Keratinocyte (primary cell): ENCODE measurements at regions not wholly inside any gene's neighbourhood (a gene's known extent, or its start where the extent isn't known, plus 50 kb on each side); places are given as distances from the start of the nearest gene placed in this dataset.

Source experiments
- DNase-seq: peaks from one replicate; pipeline ENCODE4 v3.0.0-alpha.2; 2011; ENCODE audit warnings: low read depth, missing footprints, low spot score
- FAIRE-seq: peaks from 2 replicates; lab custom pipeline; 2011; peaks lifted over from hg19 to GRCh38; lab: Jason Lieb, UNC
- H2AFZ ChIP-seq: 2 replicates; pipeline ENCODE4 v1.6.0; 2012; ENCODE audit warnings: low read length, control low read depth, inconsistent platforms; ENCODE audit not compliant: control insufficient read depth
- H3K27ac ChIP-seq: 2 replicates; pipeline ENCODE4 v1.5.1; 2011; ENCODE audit warnings: low read length; ENCODE audit not compliant: control insufficient read depth, insufficient read depth
- H3K27me3 ChIP-seq: 3 replicates; pipeline ENCODE4 v1.6.0; 2011; ENCODE audit warnings: low read length; ENCODE audit not compliant: control insufficient read depth, insufficient read depth; ENCODE audit errors: extremely low read depth
- H3K36me3 ChIP-seq, 2 experiments: 2 replicates in 1 of 2; 3 replicates in 1 of 2; pipeline ENCODE4 v1.5.1; 2011; ENCODE audit warnings: low read length in 2 of 2, mild to moderate bottlenecking in 1 of 2; ENCODE audit not compliant: control insufficient read depth in 2 of 2, insufficient read depth in 2 of 2; ENCODE audit errors: extremely low read depth in 1 of 2
- H3K4me1 ChIP-seq: 3 replicates; pipeline ENCODE4 v1.5.1; 2011; ENCODE audit warnings: low read length; ENCODE audit not compliant: control insufficient read depth, insufficient read depth; ENCODE audit errors: extremely low read depth
- H3K4me2 ChIP-seq: 3 replicates; pipeline ENCODE4 v1.6.0; 2011; ENCODE audit warnings: low read depth, low read length; ENCODE audit not compliant: control insufficient read depth, insufficient read depth; ENCODE audit errors: extremely low read depth
- H3K4me3 ChIP-seq, 3 experiments: fragments of 200-600 bp in 1 of 3; sonication (generic) in 1 of 3; 2 replicates in 2 of 3; 3 replicates in 1 of 3; pipeline ENCODE4 v1.5.1; 2011 to 2016; ENCODE audit warnings: low read length in 3 of 3, mild to moderate bottlenecking in 3 of 3, control low read depth in 2 of 3, inconsistent platforms in 1 of 3, low read depth in 1 of 3, mixed read lengths in 1 of 3, mixed run types in 1 of 3, moderate library complexity in 1 of 3; ENCODE audit not compliant: control insufficient read depth in 2 of 3, insufficient read depth in 2 of 3; ENCODE audit errors: extremely low read depth in 1 of 3
- H3K79me2 ChIP-seq: 2 replicates; pipeline ENCODE4 v1.6.0; 2012; ENCODE audit warnings: low read length; ENCODE audit not compliant: control insufficient read depth, insufficient read depth
- H3K9ac ChIP-seq: 3 replicates; pipeline ENCODE4 v1.6.0; 2011; ENCODE audit warnings: low read length; ENCODE audit not compliant: control insufficient read depth, insufficient read depth; ENCODE audit errors: extremely low read depth
- H3K9me1 ChIP-seq: 3 replicates; pipeline ENCODE4 v1.6.0; 2011; ENCODE audit warnings: low read length; ENCODE audit not compliant: control insufficient read depth, insufficient read depth; ENCODE audit errors: extremely low read depth
- H3K9me3 ChIP-seq: 2 replicates; pipeline ENCODE4 v1.5.1; 2012; ENCODE audit warnings: low read depth, low read length; ENCODE audit not compliant: control insufficient read depth
- H4K20me1 ChIP-seq: 3 replicates; pipeline ENCODE4 v1.6.0; 2011; ENCODE audit warnings: low read length; ENCODE audit not compliant: control insufficient read depth, insufficient read depth; ENCODE audit errors: extremely low read depth
- CTCF ChIP-seq, 3 experiments: IDR thresholded peaks in 1 of 3; conservative IDR thresholded peaks in 1 of 3; optimal IDR thresholded peaks in 1 of 3; 2 replicates in 2 of 3; 3 replicates in 1 of 3; pipeline versions ENCODE3 to v1.5.1; 2011; ENCODE audit warnings: low read length in 3 of 3, mild to moderate bottlenecking in 3 of 3, moderate library complexity in 2 of 3, control low read depth in 1 of 3, inconsistent platforms in 1 of 3; ENCODE audit not compliant: insufficient read depth in 2 of 3; ENCODE audit errors: extremely low read depth in 1 of 3
- EZH2 ChIP-seq: IDR thresholded peaks from one replicate; pipeline ENCODE4 v1.6.1; 2012; ENCODE audit warnings: inconsistent platforms, mild to moderate bottlenecking, low read length, moderate library complexity
- dilution Hi-C: fragments of 300-500 bp; cut with MboI; formaldehyde crosslinking; loops from one replicate; pipeline ENCODE4 v1.7.0; 2020; ENCODE audit warnings: low sequenced_read_pairs; ENCODE audit not compliant: extremely low pct_ligation_motif_present

GRCh38 chr1:87898431-87898830 lies 569.8 kb downstream of the LMO4 start:
- Histone ChIP-seq H3K9me1 (no peaks in the 10 kb centered on the region), H3K27me3 (no peaks in the 10 kb centered on the region), H4K20me1 (no peaks in the 10 kb centered on the region), H3K79me2 (no peaks in the 10 kb centered on the region), H3K4me1 (no peaks in the 10 kb centered on the region), H3K36me3 (no peaks in the 10 kb centered on the region), H3K9ac (no peak overlapping the region), H3K9me3 (no peaks in the 10 kb centered on the region), H3K27ac (no peak overlapping the region), H3K4me3 (no peak overlapping the region), H2AFZ (no peak overlapping the region), H3K4me2 (no peak overlapping the region)
- TF ChIP-seq CTCF (optimal IDR thresholded peaks at IDR 0.05 in 1 of 3, IDR thresholded peaks at IDR 0.05 in 1 of 3, conservative IDR thresholded peaks at IDR 0.05 in 1 of 3; ENCODE audit: extremely low read depth in 1 of 3, insufficient read depth in 2 of 3, low read length in 3 of 3) = no peak
- TF ChIP-seq EZH2 = no peak
- no peak for FAIRE-seq
- no peak for DNase-seq
- dilution Hi-C loops = no loop called here

GRCh38 chr1:87899017-87899416 lies 570.3 kb downstream of the LMO4 start:
- H2AFZ ChIP-seq = no peak overlapping the region
- H3K36me3 ChIP-seq = no peaks in the 10 kb centered on the region
- H3K27ac ChIP-seq = no peak overlapping the region
- dilution Hi-C loops = no loop called here
- no peak overlapping the region for H3K9ac ChIP-seq
- no peaks in the 10 kb centered on the region for H3K79me2 ChIP-seq
- H4K20me1 ChIP-seq = no peaks in the 10 kb centered on the region
- H3K4me3 ChIP-seq = no peak overlapping the region
- H3K9me3 ChIP-seq = no peaks in the 10 kb centered on the region
- no peak for DNase-seq
- no peak for TF ChIP-seq EZH2
- no peak for TF ChIP-seq CTCF (optimal IDR thresholded peaks at IDR 0.05 in 1 of 3, IDR thresholded peaks at IDR 0.05 in 1 of 3, conservative IDR thresholded peaks at IDR 0.05 in 1 of 3; ENCODE audit: extremely low read depth in 1 of 3, insufficient read depth in 2 of 3, low read length in 3 of 3)
- no peaks in the 10 kb centered on the region for H3K9me1 ChIP-seq
- no peaks in the 10 kb centered on the region for H3K27me3 ChIP-seq
- no peaks in the 10 kb centered on the region for H3K4me1 ChIP-seq
- no peak overlapping the region for H3K4me2 ChIP-seq
- no peak for FAIRE-seq
